ENCODE measurements at regions not wholly inside any gene's neighbourhood (a gene's known extent, or its start where the extent isn't known, plus 50 kb on each side); places are given as distances from the start of the nearest gene placed in this dataset.

- no peak overlapping the region for H3K27ac ChIP-seq
- intact Hi-C loops (cut with DNase I; ENCODE audit: low total_unique reads) = no loop called here
- in situ Hi-C loops (cut with MboI; ENCODE audit: low pct_ligation_motif_present in 1 of 4, low pct_unique_long_range_greater_than_20kb in 1 of 4, low sequenced_read_pairs in 3 of 4) = loop anchor here in 1 of 4 donors (25.0 kb wide), 1 partner anchor 112 kb away; no protein-coding TSS in a partner anchor
- H3K4me1 ChIP-seq = no peaks in the 10 kb centered on the region
- H3K4me3 ChIP-seq = no peak overlapping the region
- 78 to 80% methylated on average over 1 of the region's 1 CpG for WGBS, 2 donors (ENCODE audit: low coverage in 1 of 2)
- no peaks in the 10 kb centered on the region for H3K36me3 ChIP-seq
- no peaks in the 10 kb centered on the region for H3K9me3 ChIP-seq
- no peaks in the 10 kb centered on the region for H3K27me3 ChIP-seq
- no peak for DNase-seq
- no peak for TF ChIP-seq POLR2A (IDR thresholded peaks at IDR 0.05)
- TF ChIP-seq EP300 (IDR thresholded peaks at IDR 0.05; ENCODE audit: low read depth) = no peak
- no peak for TF ChIP-seq CTCF (IDR thresholded peaks at IDR 0.05)
- TF ChIP-seq POLR2AphosphoS5 (IDR thresholded peaks at IDR 0.05) = no peak
These were observed 496.1 kb downstream of the CCSER2 start for GRCh38 chr10:84824525-84824924.

GRCh38 chr10:84825330-84825729, 496.9 kb downstream of the CCSER2 start:
- no peaks in the 10 kb centered on the region for H3K27me3 ChIP-seq
- no peaks in the 10 kb centered on the region for H3K4me1 ChIP-seq
- H3K36me3 ChIP-seq = no peaks in the 10 kb centered on the region
- no peak for TF ChIP-seq CTCF (IDR thresholded peaks at IDR 0.05)
- no peak for TF ChIP-seq POLR2A (IDR thresholded peaks at IDR 0.05)
- TF ChIP-seq EP300 (IDR thresholded peaks at IDR 0.05; ENCODE audit: low read depth) = no peak
- no peak for TF ChIP-seq POLR2AphosphoS5 (IDR thresholded peaks at IDR 0.05)
- no peak overlapping the region for H3K27ac ChIP-seq
- H3K4me3 ChIP-seq = no peak overlapping the region
- intact Hi-C loops (cut with DNase I; ENCODE audit: low total_unique reads) (no loop called here), in situ Hi-C loops (cut with MboI; ENCODE audit: low pct_ligation_motif_present in 1 of 4, low pct_unique_long_range_greater_than_20kb in 1 of 4, low sequenced_read_pairs in 3 of 4) (no loop called here)
- 38% methylated on average over 1 of the region's 1 CpG; no CpG with 5 or more reads in 1 of the 2 donors for WGBS, 2 donors (ENCODE audit: low coverage in 1 of 2)
- H3K9me3 ChIP-seq = no peaks in the 10 kb centered on the region
- no peak for DNase-seq

GRCh38 chr10:84826704-84827103, 498.3 kb downstream of the CCSER2 start:
- DNase-seq = no peak
- H3K9me3 ChIP-seq = no peaks in the 10 kb centered on the region
- 70% methylated on average over 3 of the region's 3 CpGs for WGBS, 2 donors (ENCODE audit: low coverage in 1 of 2)
- H3K4me3 ChIP-seq = no peak overlapping the region
- intact Hi-C loops (cut with DNase I; ENCODE audit: low total_unique reads) (no loop called here), in situ Hi-C loops (cut with MboI; ENCODE audit: low pct_ligation_motif_present in 1 of 4, low pct_unique_long_range_greater_than_20kb in 1 of 4, low sequenced_read_pairs in 3 of 4) (no loop called here)
- no peaks in the 10 kb centered on the region for H3K36me3 ChIP-seq
- no peaks in the 10 kb centered on the region for H3K27me3 ChIP-seq
- H3K4me1 ChIP-seq = no peaks in the 10 kb centered on the region
- no peak for TF ChIP-seq POLR2A (IDR thresholded peaks at IDR 0.05)
- TF ChIP-seq POLR2AphosphoS5 (IDR thresholded peaks at IDR 0.05) = no peak
- TF ChIP-seq CTCF (IDR thresholded peaks at IDR 0.05) = no peak
- TF ChIP-seq EP300 (IDR thresholded peaks at IDR 0.05; ENCODE audit: low read depth) = no peak
- no peak overlapping the region for H3K27ac ChIP-seq

GRCh38 chr10:84829131-84829530, 500.7 kb downstream of the CCSER2 start:
- 60 to 66% methylated on average over 7 of the region's 7 CpGs for WGBS, 2 donors (ENCODE audit: low coverage in 1 of 2)
- no peaks in the 10 kb centered on the region for H3K4me1 ChIP-seq
- in situ Hi-C loops (cut with MboI; ENCODE audit: low pct_ligation_motif_present in 1 of 4, low pct_unique_long_range_greater_than_20kb in 1 of 4, low sequenced_read_pairs in 3 of 4) = no loop called here
- no peak overlapping the region for H3K4me3 ChIP-seq
- H3K27me3 ChIP-seq = no peaks in the 10 kb centered on the region
- H3K9me3 ChIP-seq = no peaks in the 10 kb centered on the region
- TF ChIP-seq POLR2AphosphoS5 (IDR thresholded peaks at IDR 0.05) = no peak
- no peak for TF ChIP-seq CTCF (IDR thresholded peaks at IDR 0.05)
- TF ChIP-seq POLR2A (IDR thresholded peaks at IDR 0.05) = no peak
- no peak for TF ChIP-seq EP300 (IDR thresholded peaks at IDR 0.05; ENCODE audit: low read depth)
- intact Hi-C loops (cut with DNase I; ENCODE audit: low total_unique reads) = no loop called here
- no peak for DNase-seq
- no peak overlapping the region for H3K27ac ChIP-seq
- no peaks in the 10 kb centered on the region for H3K36me3 ChIP-seq

Data from transverse colon (tissue), 4 donors.